ENCODE measurements at regions not wholly inside any gene's neighbourhood (a gene's known extent, or its start where the extent isn't known, plus 50 kb on each side); places are given as distances from the start of the nearest gene placed in this dataset.

- no peak overlapping the region for H3K4me2 ChIP-seq (ENCODE audit: control insufficient read depth, insufficient read depth)
- FAIRE-seq (no peak), DNase-seq (ENCODE audit: low read depth, low spot score) (no peak), ATAC-seq (no peak)
- no peaks in the 10 kb centered on the region for H4K20me1 ChIP-seq (ENCODE audit: control insufficient read depth, insufficient read depth)
- H3K9ac ChIP-seq (ENCODE audit: control insufficient read depth, insufficient read depth, low read length): no peak overlapping the region
- POLR2A ChIA-PET: no interaction called here
- H2AFZ ChIP-seq (ENCODE audit: control insufficient read depth, low read depth, low read length): no peak overlapping the region
- no peaks in the 10 kb centered on the region for H3K9me3 ChIP-seq (replicated peaks; ENCODE audit: control insufficient read depth, insufficient read depth, low read length)
- RAD21 ChIA-PET (ENCODE audit: unreplicated experiment): no interaction called here
- H3K4me3 ChIP-seq: no peak overlapping the region
- 5% methylated on average over 2 of the region's 2 CpGs for WGBS (ENCODE audit: insufficient coverage, insufficient replicate concordance, low lambda C conversion rate, missing lambda C conversion rate)
- H3K4me1 ChIP-seq (ENCODE audit: control insufficient read depth, insufficient read depth, low read length): no peaks in the 10 kb centered on the region
- no TSS peak for BruUV-seq (replicated peaks)
- no peaks in the 10 kb centered on the region for H3K36me3 ChIP-seq (ENCODE audit: control insufficient read depth in 2 of 2, insufficient read depth in 2 of 2, low read length in 1 of 2)
- H3K27ac ChIP-seq (ENCODE audit: control insufficient read depth, insufficient read depth): no peak overlapping the region
- SMC1A ChIA-PET (ENCODE audit: uncharacterized antibody, unreplicated experiment): no interaction called here
- in situ Hi-C loops (cut with MboI) (no loop called here), intact Hi-C loops (cut with micrococcal nuclease; ENCODE audit: unreplicated experiment) (no loop called here)
- TF ChIP-seq NR2F1 (conservative IDR thresholded peaks at IDR 0.05): no peak
- no peak for TF ChIP-seq MXI1 (IDR thresholded peaks at IDR 0.05; ENCODE audit: low read depth, low read length)
- TF ChIP-seq, protein P1, sequence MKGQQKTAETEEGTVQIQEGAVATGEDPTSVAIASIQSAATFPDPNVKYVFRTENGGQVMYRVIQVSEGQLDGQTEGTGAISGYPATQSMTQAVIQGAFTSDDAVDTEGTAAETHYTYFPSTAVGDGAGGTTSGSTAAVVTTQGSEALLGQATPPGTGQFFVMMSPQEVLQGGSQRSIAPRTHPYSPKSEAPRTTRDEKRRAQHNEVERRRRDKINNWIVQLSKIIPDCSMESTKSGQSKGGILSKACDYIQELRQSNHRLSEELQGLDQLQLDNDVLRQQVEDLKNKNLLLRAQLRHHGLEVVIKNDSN (IDR thresholded peaks at IDR 0.05; ENCODE audit: borderline replicate concordance, extremely low read length, insufficient read depth, low read depth, low read length): no peak
- no peak for TF ChIP-seq BCL3 (IDR thresholded peaks at IDR 0.05; ENCODE audit: borderline replicate concordance, insufficient read depth, low read depth, low read length, poor library complexity, severe bottlenecking)
- TF ChIP-seq, protein P2, sequence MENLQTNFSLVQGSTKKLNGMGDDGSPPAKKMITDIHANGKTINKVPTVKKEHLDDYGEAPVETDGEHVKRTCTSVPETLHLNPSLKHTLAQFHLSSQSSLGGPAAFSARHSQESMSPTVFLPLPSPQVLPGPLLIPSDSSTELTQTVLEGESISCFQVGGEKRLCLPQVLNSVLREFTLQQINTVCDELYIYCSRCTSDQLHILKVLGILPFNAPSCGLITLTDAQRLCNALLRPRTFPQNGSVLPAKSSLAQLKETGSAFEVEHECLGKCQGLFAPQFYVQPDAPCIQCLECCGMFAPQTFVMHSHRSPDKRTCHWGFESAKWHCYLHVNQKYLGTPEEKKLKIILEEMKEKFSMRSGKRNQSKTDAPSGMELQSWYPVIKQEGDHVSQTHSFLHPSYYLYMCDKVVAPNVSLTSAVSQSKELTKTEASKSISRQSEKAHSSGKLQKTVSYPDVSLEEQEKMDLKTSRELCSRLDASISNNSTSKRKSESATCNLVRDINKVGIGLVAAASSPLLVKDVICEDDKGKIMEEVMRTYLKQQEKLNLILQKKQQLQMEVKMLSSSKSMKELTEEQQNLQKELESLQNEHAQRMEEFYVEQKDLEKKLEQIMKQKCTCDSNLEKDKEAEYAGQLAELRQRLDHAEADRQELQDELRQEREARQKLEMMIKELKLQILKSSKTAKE (IDR thresholded peaks at IDR 0.05; ENCODE audit: low read depth, poor library complexity, severe bottlenecking): no peak
- TF ChIP-seq CHD1 (IDR thresholded peaks at IDR 0.05; ENCODE audit: low read depth, low read length): no peak
- no peak for TF ChIP-seq SUPT20H (IDR thresholded peaks at IDR 0.05; ENCODE audit: borderline replicate concordance, control insufficient read depth, low read depth, low read length)
- no peak for TF ChIP-seq ZNF384 (IDR thresholded peaks at IDR 0.05; ENCODE audit: borderline replicate concordance, low read depth, low read length)
- no peak for TF ChIP-seq TCF7 (IDR thresholded peaks at IDR 0.05; ENCODE audit: borderline replicate concordance)
- TF ChIP-seq, protein P3, sequence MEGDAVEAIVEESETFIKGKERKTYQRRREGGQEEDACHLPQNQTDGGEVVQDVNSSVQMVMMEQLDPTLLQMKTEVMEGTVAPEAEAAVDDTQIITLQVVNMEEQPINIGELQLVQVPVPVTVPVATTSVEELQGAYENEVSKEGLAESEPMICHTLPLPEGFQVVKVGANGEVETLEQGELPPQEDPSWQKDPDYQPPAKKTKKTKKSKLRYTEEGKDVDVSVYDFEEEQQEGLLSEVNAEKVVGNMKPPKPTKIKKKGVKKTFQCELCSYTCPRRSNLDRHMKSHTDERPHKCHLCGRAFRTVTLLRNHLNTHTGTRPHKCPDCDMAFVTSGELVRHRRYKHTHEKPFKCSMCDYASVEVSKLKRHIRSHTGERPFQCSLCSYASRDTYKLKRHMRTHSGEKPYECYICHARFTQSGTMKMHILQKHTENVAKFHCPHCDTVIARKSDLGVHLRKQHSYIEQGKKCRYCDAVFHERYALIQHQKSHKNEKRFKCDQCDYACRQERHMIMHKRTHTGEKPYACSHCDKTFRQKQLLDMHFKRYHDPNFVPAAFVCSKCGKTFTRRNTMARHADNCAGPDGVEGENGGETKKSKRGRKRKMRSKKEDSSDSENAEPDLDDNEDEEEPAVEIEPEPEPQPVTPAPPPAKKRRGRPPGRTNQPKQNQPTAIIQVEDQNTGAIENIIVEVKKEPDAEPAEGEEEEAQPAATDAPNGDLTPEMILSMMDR (IDR thresholded peaks at IDR 0.05 in 2 of 3, conservative IDR thresholded peaks at IDR 0.05 in 1 of 3; ENCODE audit: control insufficient read depth in 2 of 3, extremely low read depth in 1 of 3, insufficient read depth in 1 of 3, low read depth in 3 of 3, low read length in 3 of 3): no peak
- TF ChIP-seq POLR2AphosphoS5 (IDR thresholded peaks at IDR 0.05; ENCODE audit: low read length): no peak
- no peak for TF ChIP-seq ZBED1 (IDR thresholded peaks at IDR 0.05; ENCODE audit: borderline replicate concordance)
- TF ChIP-seq, protein P4, sequence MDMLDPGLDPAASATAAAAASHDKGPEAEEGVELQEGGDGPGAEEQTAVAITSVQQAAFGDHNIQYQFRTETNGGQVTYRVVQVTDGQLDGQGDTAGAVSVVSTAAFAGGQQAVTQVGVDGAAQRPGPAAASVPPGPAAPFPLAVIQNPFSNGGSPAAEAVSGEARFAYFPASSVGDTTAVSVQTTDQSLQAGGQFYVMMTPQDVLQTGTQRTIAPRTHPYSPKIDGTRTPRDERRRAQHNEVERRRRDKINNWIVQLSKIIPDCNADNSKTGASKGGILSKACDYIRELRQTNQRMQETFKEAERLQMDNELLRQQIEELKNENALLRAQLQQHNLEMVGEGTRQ (IDR thresholded peaks at IDR 0.05; ENCODE audit: borderline replicate concordance, low read depth, low read length): no peak
- H3K27me3 ChIP-seq (replicated peaks in 1 of 2; ENCODE audit: control insufficient read depth in 2 of 2, insufficient read depth in 2 of 2, low read length in 1 of 2): no peaks in the 10 kb centered on the region
- CTCF ChIA-PET: interaction anchor here (1.3 kb wide), 1 partner anchor 24 kb away, joined by 3 read pairs; no protein-coding TSS in a partner anchor
- H3K79me2 ChIP-seq (ENCODE audit: control insufficient read depth, insufficient read depth, low read length): no peaks in the 10 kb centered on the region
Observed at GRCh38 chr13:63081400-63082014, 1665.9 kb upstream of the PCDH20 start.
